ENCODE measurements at regions not wholly inside any gene's neighbourhood (a gene's known extent, or its start where the extent isn't known, plus 50 kb on each side); places are given as distances from the start of the nearest gene placed in this dataset.

DNA sequence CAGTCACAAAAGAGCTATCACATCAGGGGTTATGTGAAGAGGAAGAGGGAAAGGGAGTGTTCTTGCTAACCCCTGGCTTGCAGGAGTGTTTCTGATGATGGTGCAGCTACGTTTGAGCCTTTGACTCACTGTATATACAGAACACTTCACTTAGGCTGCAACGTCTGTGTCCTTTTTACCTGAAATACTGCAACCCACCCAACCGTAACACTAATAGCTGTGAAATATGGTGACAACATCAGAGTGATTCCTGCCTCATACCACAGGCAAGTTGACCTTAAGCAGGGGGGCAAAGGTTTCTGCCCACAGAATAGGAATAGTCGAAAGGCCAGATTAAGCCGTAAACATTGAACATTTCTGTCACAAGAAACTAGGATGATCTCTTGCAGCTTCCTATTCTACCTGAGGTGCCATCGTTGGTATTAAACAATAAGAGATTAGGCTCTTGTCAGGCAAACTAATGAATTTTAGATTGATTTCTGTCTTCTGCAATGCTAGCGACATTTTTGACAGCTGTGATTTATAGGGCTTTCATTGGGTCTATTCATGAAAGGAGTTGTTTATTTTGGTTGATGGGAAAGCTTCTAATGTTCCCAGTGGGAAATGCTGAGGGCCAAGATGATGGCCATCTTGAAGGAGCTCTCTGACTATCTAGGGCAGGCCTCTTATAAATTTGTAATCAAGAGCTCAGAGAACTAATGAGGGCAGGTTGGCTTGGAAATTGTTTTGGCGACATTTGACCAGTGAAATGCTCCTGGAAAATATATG lies 316.8 kb downstream of the PIK3C3 start:
- H3K9me3 ChIP-seq = no peaks in the 10 kb centered on the region
- no peaks in the 10 kb centered on the region for H3K4me1 ChIP-seq
- no peak overlapping the region for H3K4me3 ChIP-seq
- DNase-seq (no peak), ATAC-seq (ENCODE audit: low FRiP score in 2 of 2) (no peak)
- H3K27me3 ChIP-seq = no peaks in the 10 kb centered on the region
- H3K27ac ChIP-seq = no peak overlapping the region
- TF ChIP-seq, protein P1, sequence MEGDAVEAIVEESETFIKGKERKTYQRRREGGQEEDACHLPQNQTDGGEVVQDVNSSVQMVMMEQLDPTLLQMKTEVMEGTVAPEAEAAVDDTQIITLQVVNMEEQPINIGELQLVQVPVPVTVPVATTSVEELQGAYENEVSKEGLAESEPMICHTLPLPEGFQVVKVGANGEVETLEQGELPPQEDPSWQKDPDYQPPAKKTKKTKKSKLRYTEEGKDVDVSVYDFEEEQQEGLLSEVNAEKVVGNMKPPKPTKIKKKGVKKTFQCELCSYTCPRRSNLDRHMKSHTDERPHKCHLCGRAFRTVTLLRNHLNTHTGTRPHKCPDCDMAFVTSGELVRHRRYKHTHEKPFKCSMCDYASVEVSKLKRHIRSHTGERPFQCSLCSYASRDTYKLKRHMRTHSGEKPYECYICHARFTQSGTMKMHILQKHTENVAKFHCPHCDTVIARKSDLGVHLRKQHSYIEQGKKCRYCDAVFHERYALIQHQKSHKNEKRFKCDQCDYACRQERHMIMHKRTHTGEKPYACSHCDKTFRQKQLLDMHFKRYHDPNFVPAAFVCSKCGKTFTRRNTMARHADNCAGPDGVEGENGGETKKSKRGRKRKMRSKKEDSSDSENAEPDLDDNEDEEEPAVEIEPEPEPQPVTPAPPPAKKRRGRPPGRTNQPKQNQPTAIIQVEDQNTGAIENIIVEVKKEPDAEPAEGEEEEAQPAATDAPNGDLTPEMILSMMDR (IDR thresholded peaks at IDR 0.05) = no peak
- TF ChIP-seq EP300 (IDR thresholded peaks at IDR 0.05) = no peak
- no peak for TF ChIP-seq POLR2A (IDR thresholded peaks at IDR 0.05)
- TF ChIP-seq POLR2AphosphoS5 (IDR thresholded peaks at IDR 0.05) = no peak
- WGBS, 2 donors = 52 to 55% methylated on average over 8 of the region's 8 CpGs
- H3K36me3 ChIP-seq = no peaks in the 10 kb centered on the region

DNA sequence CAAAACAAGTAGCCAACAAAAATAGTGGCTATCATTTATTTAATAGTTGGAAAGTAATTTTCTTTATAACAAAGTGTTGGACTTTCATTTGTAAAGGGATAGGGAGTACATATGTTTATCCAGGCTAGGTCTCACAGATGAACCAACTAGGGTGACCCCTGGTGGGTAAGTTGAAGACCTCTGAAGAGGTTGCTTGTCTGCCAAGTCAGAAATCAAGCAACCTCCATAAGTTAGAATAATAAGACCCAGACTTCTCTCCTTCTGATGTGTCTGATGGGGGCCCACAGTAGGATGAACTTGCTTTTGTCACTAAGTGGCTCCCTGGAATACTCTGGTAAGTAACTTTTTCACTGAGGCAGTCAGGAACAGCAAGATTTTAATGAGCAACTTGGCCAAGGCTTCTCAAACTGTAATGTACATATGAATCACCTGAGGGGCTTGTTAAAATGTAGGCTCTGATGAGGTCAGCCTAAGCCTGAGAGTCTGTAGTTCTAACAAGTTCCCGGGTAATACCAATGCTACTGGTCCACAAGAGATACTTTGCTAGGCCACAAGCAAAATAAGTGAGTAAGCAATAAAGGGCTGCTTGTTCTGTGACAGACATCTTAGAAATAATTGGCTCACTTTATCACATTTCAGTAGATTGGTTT lies 319.6 kb downstream of the PIK3C3 start:
- DNase-seq = no peak
- no peaks in the 10 kb centered on the region for H3K27me3 ChIP-seq
- TF ChIP-seq POLR2A (IDR thresholded peaks at IDR 0.05) (no peak), POLR2AphosphoS5 (IDR thresholded peaks at IDR 0.05) (no peak), EP300 (IDR thresholded peaks at IDR 0.05) (no peak)
- TF ChIP-seq, protein P1 (IDR thresholded peaks at IDR 0.05) = no peak
- H3K4me3 ChIP-seq = no peak overlapping the region
- WGBS, 2 donors = 0 to 59% methylated on average over 1 of the region's 1 CpG
- no peaks in the 10 kb centered on the region for H3K9me3 ChIP-seq
- no peak overlapping the region for H3K27ac ChIP-seq
- H3K4me1 ChIP-seq = no peaks in the 10 kb centered on the region
- no peak for ATAC-seq (ENCODE audit: low FRiP score in 2 of 2)
- no peaks in the 10 kb centered on the region for H3K36me3 ChIP-seq

GRCh38 chr18:42275138-42275535 lies 320.1 kb downstream of the PIK3C3 start:
- H3K4me3 ChIP-seq = no peak overlapping the region
- no peak for ATAC-seq (ENCODE audit: low FRiP score in 2 of 2)
- no peak for DNase-seq
- no peaks in the 10 kb centered on the region for H3K9me3 ChIP-seq
- H3K4me1 ChIP-seq = no peaks in the 10 kb centered on the region
- no peak overlapping the region for H3K27ac ChIP-seq
- WGBS, 2 donors = 69 to 97% methylated on average over 2 of the region's 2 CpGs
- H3K27me3 ChIP-seq = no peaks in the 10 kb centered on the region
- TF ChIP-seq POLR2AphosphoS5 (IDR thresholded peaks at IDR 0.05) = no peak
- no peak for TF ChIP-seq EP300 (IDR thresholded peaks at IDR 0.05)
- TF ChIP-seq, protein P1 (IDR thresholded peaks at IDR 0.05) = no peak
- no peak for TF ChIP-seq POLR2A (IDR thresholded peaks at IDR 0.05)
- no peaks in the 10 kb centered on the region for H3K36me3 ChIP-seq

- WGBS, 2 donors = 59 to 65% methylated on average over 7 to 8 of the region's 8 CpGs
- Histone ChIP-seq H3K9me3 (no peaks in the 10 kb centered on the region), H3K4me1 (no peaks in the 10 kb centered on the region), H3K27ac (no peak overlapping the region), H3K36me3 (no peaks in the 10 kb centered on the region), H3K4me3 (no peak overlapping the region), H3K27me3 (no peaks in the 10 kb centered on the region)
- no peak for TF ChIP-seq POLR2A (IDR thresholded peaks at IDR 0.05)
- no peak for TF ChIP-seq POLR2AphosphoS5 (IDR thresholded peaks at IDR 0.05)
- TF ChIP-seq, protein P1 (IDR thresholded peaks at IDR 0.05) = no peak
- no peak for TF ChIP-seq EP300 (IDR thresholded peaks at IDR 0.05)
- DNase-seq (no peak), ATAC-seq (ENCODE audit: low FRiP score in 2 of 2) (no peak)
Observed at GRCh38 chr18:42275949-42276730, 321.1 kb downstream of the PIK3C3 start.

Data from upper lobe of left lung (tissue), 6 donors.